HG03521 (cell line): ENCODE measurements at regions not wholly inside any gene's neighbourhood (a gene's known extent, or its start where the extent isn't known, plus 50 kb on each side); places are given as distances from the start of the nearest gene placed in this dataset.

Experiments used
- ATAC-seq: cut with Tn5 transposase; IDR thresholded peaks from one replicate; pipeline ENCODE4 v1.9.1; 2021; ENCODE audit warnings: mild to moderate bottlenecking, moderate library complexity; ENCODE audit not compliant: unreplicated experiment

- ATAC-seq: no peak
These were observed 95.1 kb downstream of the FASLG start for GRCh38 chr1:172753964-172754363.

GRCh38 chr1:172754609-172755008 is 95.7 kb downstream of the FASLG start:
- no peak for ATAC-seq

GRCh38 chr1:172755099-172755498 is 96.2 kb downstream of the FASLG start:
- no peak for ATAC-seq

- ATAC-seq: no peak
These were observed 97.1 kb downstream of the FASLG start for GRCh38 chr1:172756024-172756423.

- ATAC-seq: no peak
These were observed 99.4 kb downstream of the FASLG start for GRCh38 chr1:172758259-172758658.

GRCh38 chr1:172760121-172760520 is 101.2 kb downstream of the FASLG start:
- ATAC-seq: no peak

- ATAC-seq: no peak
These were observed 102.9 kb downstream of the FASLG start for GRCh38 chr1:172761581-172762486.

GRCh38 chr1:172763057-172763456 is 104.2 kb downstream of the FASLG start:
- ATAC-seq: no peak

- no peak for ATAC-seq
These were observed 105.5 kb downstream of the FASLG start for GRCh38 chr1:172764378-172764777.

GRCh38 chr1:172766462-172766861 is 107.6 kb downstream of the FASLG start:
- no peak for ATAC-seq

- ATAC-seq: no peak
These were observed 111.2 kb downstream of the FASLG start for GRCh38 chr1:172770071-172770470.

GRCh38 chr1:172774561-172774960 is 115.7 kb downstream of the FASLG start:
- no peak for ATAC-seq

- ATAC-seq: no peak
These were observed 116.7 kb downstream of the FASLG start for GRCh38 chr1:172775606-172776005.

- no peak for ATAC-seq
These were observed 117.2 kb downstream of the FASLG start for GRCh38 chr1:172776071-172776470.

GRCh38 chr1:172777767-172778166 is 118.9 kb downstream of the FASLG start:
- no peak for ATAC-seq

- peak; percentile 64 for ATAC-seq
These were observed 119.9 kb downstream of the FASLG start for GRCh38 chr1:172778456-172779455.

GRCh38 chr1:172779491-172779890 is 120.6 kb downstream of the FASLG start:
- ATAC-seq: no peak

- peak; percentile 53 for ATAC-seq
These were observed 122.7 kb downstream of the FASLG start for GRCh38 chr1:172781513-172782140.

- ATAC-seq: no peak
These were observed 130.9 kb downstream of the FASLG start for GRCh38 chr1:172789840-172790239.

- no peak for ATAC-seq
These were observed 131.3 kb downstream of the FASLG start for GRCh38 chr1:172790245-172790644.

GRCh38 chr1:172793823-172794222 is 134.9 kb downstream of the FASLG start:
- no peak for ATAC-seq
